Mesenchymal stem cell (in vitro differentiated cells and primary cell): ENCODE measurements at regions not wholly inside any gene's neighbourhood (a gene's known extent, or its start where the extent isn't known, plus 50 kb on each side); places are given as distances from the start of the nearest gene placed in this dataset.
"Not testable (repeated sequence)": the region's sequence is repeated elsewhere in the genome, so short reads cannot be mapped to it uniquely, and the experiment has no call there.

Source experiments
- DNase-seq: peaks from one replicate; pipeline ENCODE4 v3.0.0-alpha.2; 2013
- H2AFZ ChIP-seq: one replicate; pipeline ENCODE4 v1.6.1; 2013; ENCODE audit warnings: low read depth, mild to moderate bottlenecking, control low read depth, inconsistent platforms, low read length, moderate library complexity
- H2AK5ac ChIP-seq: 2 replicates; pipeline ENCODE4 v1.6.1; 2013; ENCODE audit warnings: low read length, moderate library complexity, mild to moderate bottlenecking, inconsistent platforms; ENCODE audit not compliant: severe bottlenecking
- H2BK120ac ChIP-seq: one replicate; pipeline ENCODE4 v1.6.1; 2013; ENCODE audit warnings: low read depth, mild to moderate bottlenecking, inconsistent platforms, low read length, moderate library complexity
- H2BK12ac ChIP-seq, 2 experiments: one replicate each; pipeline ENCODE4 v1.6.1; 2013; ENCODE audit warnings: inconsistent platforms in 2 of 2, low read length in 2 of 2, mild to moderate bottlenecking in 2 of 2, moderate library complexity in 2 of 2, control low read depth in 1 of 2
- H2BK15ac ChIP-seq: one replicate; pipeline ENCODE4 v1.6.1; 2013; ENCODE audit warnings: mild to moderate bottlenecking, low read depth, inconsistent platforms; ENCODE audit not compliant: poor library complexity, severe bottlenecking
- H2BK5ac ChIP-seq: 2 replicates; pipeline ENCODE4 v1.6.1; 2013; ENCODE audit warnings: low read depth, mild to moderate bottlenecking, low read length, control low read depth, inconsistent platforms; ENCODE audit not compliant: poor library complexity, severe bottlenecking
- H3K14ac ChIP-seq, 2 experiments: one replicate each; pipeline ENCODE4 v1.6.1; 2013; ENCODE audit warnings: inconsistent platforms in 2 of 2, low read length in 2 of 2, control low read depth in 1 of 2, mild to moderate bottlenecking in 1 of 2, moderate library complexity in 1 of 2
- H3K18ac ChIP-seq, 2 experiments: one replicate each; pipeline ENCODE4 v1.6.1; 2013; ENCODE audit warnings: inconsistent platforms in 2 of 2, low read length in 2 of 2, control low read depth in 1 of 2, low read depth in 1 of 2, mild to moderate bottlenecking in 1 of 2
- H3K23ac ChIP-seq, 2 experiments: one replicate each; pipeline ENCODE4 v1.6.1; 2013; ENCODE audit warnings: inconsistent platforms in 2 of 2, low read length in 2 of 2, mild to moderate bottlenecking in 2 of 2, moderate library complexity in 2 of 2, control low read depth in 1 of 2
- H3K27ac ChIP-seq: 2 replicates; pipeline ENCODE4 v1.5.1; 2013; ENCODE audit warnings: mild to moderate bottlenecking, moderate library complexity, low read length, control low read depth, inconsistent platforms; ENCODE audit not compliant: poor library complexity, severe bottlenecking
- H3K27me3 ChIP-seq, 2 experiments: 2 replicates each; pipeline versions ENCODE4 v1.6.1 to v1.7.0; 2013; ENCODE audit warnings: low read length in 2 of 2, mild to moderate bottlenecking in 2 of 2, moderate library complexity in 2 of 2, control low read depth in 1 of 2, inconsistent platforms in 1 of 2; ENCODE audit not compliant: control insufficient read depth in 1 of 2, insufficient read depth in 1 of 2
- H3K36me3 ChIP-seq, 2 experiments: 2 replicates each; pipeline versions ENCODE4 v1.6.1 to v1.7.0; 2013; ENCODE audit warnings: low read length in 2 of 2, control low read depth in 1 of 2, inconsistent platforms in 1 of 2, low read depth in 1 of 2, mild to moderate bottlenecking in 1 of 2; ENCODE audit not compliant: insufficient read depth in 2 of 2, control insufficient read depth in 1 of 2
- H3K4ac ChIP-seq, 2 experiments: one replicate each; pipeline ENCODE4 v1.6.1; 2013; ENCODE audit warnings: inconsistent platforms in 2 of 2, low read length in 2 of 2, mild to moderate bottlenecking in 2 of 2, moderate library complexity in 2 of 2, control low read depth in 1 of 2, low read depth in 1 of 2
- H3K4me1 ChIP-seq: 2 replicates; pipeline ENCODE4 v1.6.1; 2013; ENCODE audit warnings: low read depth, low read length, control low read depth; ENCODE audit not compliant: control insufficient read depth, insufficient read depth
- H3K4me2 ChIP-seq: 2 replicates; pipeline ENCODE4 v1.6.1; 2013; ENCODE audit warnings: low read length, mild to moderate bottlenecking, inconsistent platforms; ENCODE audit not compliant: poor library complexity, severe bottlenecking
- H3K4me3 ChIP-seq, 2 experiments: 2 replicates each; pipeline versions ENCODE4 v1.5.1 to v1.7.0; 2013; ENCODE audit warnings: low read length in 2 of 2, mild to moderate bottlenecking in 2 of 2, control low read depth in 1 of 2, low read depth in 1 of 2; ENCODE audit not compliant: insufficient read depth in 1 of 2
- H3K79me1 ChIP-seq: replicated peaks from 2 replicates; pipeline ENCODE4 v1.6.1; 2013; ENCODE audit warnings: mild to moderate bottlenecking, control low read depth, low read length, inconsistent platforms; ENCODE audit not compliant: poor library complexity, severe bottlenecking
- H3K9ac ChIP-seq: 2 replicates; pipeline ENCODE4 v1.7.0; 2013; ENCODE audit warnings: mild to moderate bottlenecking, low read length, moderate library complexity
- H3K9me3 ChIP-seq: 2 replicates; pipeline ENCODE4 v1.7.0; 2013; ENCODE audit warnings: mild to moderate bottlenecking, low read length; ENCODE audit not compliant: control insufficient read depth
- H4K8ac ChIP-seq: one replicate; pipeline ENCODE4 v1.6.1; 2013; ENCODE audit warnings: inconsistent platforms, mild to moderate bottlenecking, low read length, moderate library complexity
- H4K91ac ChIP-seq: one replicate; pipeline ENCODE4 v1.6.1; 2013; ENCODE audit warnings: mild to moderate bottlenecking, low read length, inconsistent platforms
- WGBS: methylation state at CpG from one replicate; pipeline ENCODE4 v1.1.7; 2013; ENCODE audit warnings: mixed read lengths; 5-methylcytosine and 5-hydroxymethylcytosine counted together

DNA sequence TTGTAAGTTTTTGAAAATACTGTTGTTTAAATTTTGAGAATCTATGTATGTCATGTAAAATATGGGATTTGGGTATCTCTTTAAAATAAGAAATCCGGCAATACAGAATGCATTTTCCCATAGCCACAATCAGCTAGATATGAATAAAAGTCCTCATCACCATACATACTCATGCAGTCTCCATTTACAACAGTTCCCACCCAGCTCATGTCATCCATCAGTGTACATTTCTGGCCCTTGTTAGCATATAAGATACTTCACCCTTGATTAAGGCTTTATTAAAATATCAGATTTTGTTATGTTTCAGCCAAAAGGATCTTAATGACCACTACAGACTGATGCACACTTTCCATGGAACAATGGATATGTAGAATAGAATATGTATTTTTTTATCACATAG is 218.0 kb downstream of the DPY19L2 start:
- H3K4me1 ChIP-seq, result no peaks in the 10 kb centered on the region
- no peaks in the 10 kb centered on the region for H3K36me3 ChIP-seq
- H3K4me2 ChIP-seq, result no peak overlapping the region
- no peak overlapping the region for H4K91ac ChIP-seq
- no peak overlapping the region for H2AFZ ChIP-seq
- no peak overlapping the region for H2AK5ac ChIP-seq
- H3K23ac ChIP-seq, result no peak overlapping the region
- 100% methylated on average over 1 of the region's 1 CpG for WGBS
- H2BK12ac ChIP-seq, result no peak overlapping the region
- no peak overlapping the region for H3K4me3 ChIP-seq
- no peak overlapping the region for H3K18ac ChIP-seq
- H2BK120ac ChIP-seq, result no peak overlapping the region
- H3K9ac ChIP-seq, result no peak overlapping the region
- no peak overlapping the region for H3K4ac ChIP-seq
- H3K27me3 ChIP-seq, result no peaks in the 10 kb centered on the region
- H3K79me1 ChIP-seq, result no peaks in the 10 kb centered on the region
- H2BK15ac ChIP-seq, result no peak overlapping the region
- no peak overlapping the region for H3K27ac ChIP-seq
- DNase-seq, result no peak
- H3K9me3 ChIP-seq, result no peaks in the 10 kb centered on the region
- H3K14ac ChIP-seq, result no peak overlapping the region
- no peak overlapping the region for H2BK5ac ChIP-seq
- no peak overlapping the region for H4K8ac ChIP-seq

GRCh38 chr12:63445224-63445880 is 222.9 kb downstream of the DPY19L2 start:
- Histone ChIP-seq H3K79me1 (no peaks in the 10 kb centered on the region), H2AK5ac (no peak overlapping the region), H2BK12ac (no peak overlapping the region), H3K18ac (no peak overlapping the region), H4K91ac (no peak overlapping the region), H4K8ac (no peak overlapping the region), H3K4me3 (no peak overlapping the region), H3K4ac (no peak overlapping the region), H3K9me3 (no peaks in the 10 kb centered on the region), H3K27ac (no peak overlapping the region), H3K14ac (no peak overlapping the region), H3K27me3 (no peaks in the 10 kb centered on the region), H3K9ac (no peak overlapping the region), H3K4me1 (no peaks in the 10 kb centered on the region), H3K4me2 (no peak overlapping the region), H2BK5ac (no peak overlapping the region), H2BK120ac (no peak overlapping the region), H3K23ac (no peak overlapping the region), H2AFZ (no peak overlapping the region), H3K36me3 (no peaks in the 10 kb centered on the region), H2BK15ac (no peak overlapping the region)
- WGBS, result 64% methylated on average over 3 of the region's 3 CpGs
- DNase-seq, result no peak

GRCh38 chr12:63440048-63440447 is 228.2 kb downstream of the DPY19L2 start:
- Histone ChIP-seq H2BK5ac (no peak overlapping the region), H3K4me3 (no peak overlapping the region), H3K9ac (no peak overlapping the region), H3K4me2 (no peak overlapping the region), H3K36me3 (no peaks in the 10 kb centered on the region), H3K4me1 (peaks cover 2% of the 10 kb centered on the region), H3K4ac (no peak overlapping the region), H3K79me1 (no peaks in the 10 kb centered on the region), H2BK15ac (no peak overlapping the region), H2AFZ (no peak overlapping the region), H2BK12ac (no peak overlapping the region), H3K9me3 (no peaks in the 10 kb centered on the region), H3K27me3 (no peaks in the 10 kb centered on the region), H2AK5ac (no peak overlapping the region), H4K8ac (no peak overlapping the region), H2BK120ac (no peak overlapping the region), H3K18ac (no peak overlapping the region), H4K91ac (no peak overlapping the region), H3K23ac (no peak overlapping the region), H3K14ac (no peak overlapping the region), H3K27ac (no peak overlapping the region)
- no peak for DNase-seq
- 72% methylated on average over 4 of the region's 5 CpGs for WGBS

DNA sequence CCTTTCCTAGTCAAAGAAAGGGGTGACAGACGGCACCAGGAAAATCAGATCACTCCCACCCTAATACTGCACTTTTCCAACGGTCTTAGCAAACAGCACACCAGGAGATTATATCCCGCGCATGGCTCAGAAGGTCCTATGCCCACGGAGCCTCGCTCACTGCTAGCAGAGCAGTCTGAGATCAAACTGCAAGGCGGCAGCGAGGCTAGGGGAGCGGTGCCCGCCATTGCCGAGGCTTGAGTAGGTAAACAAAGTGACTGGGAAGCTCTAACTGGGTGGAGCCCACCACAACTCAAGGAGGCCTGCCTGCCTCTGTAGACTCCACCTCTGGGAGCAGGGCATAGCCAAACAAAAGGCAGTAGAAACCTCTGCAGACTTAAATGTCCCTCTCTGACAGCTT is 233.9 kb downstream of the DPY19L2 start:
- H3K4me3 ChIP-seq, H3K14ac ChIP-seq, H3K27ac ChIP-seq, H3K9me3 ChIP-seq, H3K4ac ChIP-seq, H3K36me3 ChIP-seq, H2AK5ac ChIP-seq, H3K4me2 ChIP-seq, H2BK120ac ChIP-seq, H2AFZ ChIP-seq, H3K4me1 ChIP-seq, H3K79me1 ChIP-seq, H4K91ac ChIP-seq, H2BK5ac ChIP-seq, H3K9ac ChIP-seq, H3K27me3 ChIP-seq, H2BK12ac ChIP-seq, H3K23ac ChIP-seq, H3K18ac ChIP-seq, H2BK15ac ChIP-seq, H4K8ac ChIP-seq, DNase-seq: not testable (repeated sequence)
- WGBS, result 89% methylated on average over 10 of the region's 11 CpGs
